ENCODE measurements at regions not wholly inside any gene's neighbourhood (a gene's known extent, or its start where the extent isn't known, plus 50 kb on each side); places are given as distances from the start of the nearest gene placed in this dataset.

DNA sequence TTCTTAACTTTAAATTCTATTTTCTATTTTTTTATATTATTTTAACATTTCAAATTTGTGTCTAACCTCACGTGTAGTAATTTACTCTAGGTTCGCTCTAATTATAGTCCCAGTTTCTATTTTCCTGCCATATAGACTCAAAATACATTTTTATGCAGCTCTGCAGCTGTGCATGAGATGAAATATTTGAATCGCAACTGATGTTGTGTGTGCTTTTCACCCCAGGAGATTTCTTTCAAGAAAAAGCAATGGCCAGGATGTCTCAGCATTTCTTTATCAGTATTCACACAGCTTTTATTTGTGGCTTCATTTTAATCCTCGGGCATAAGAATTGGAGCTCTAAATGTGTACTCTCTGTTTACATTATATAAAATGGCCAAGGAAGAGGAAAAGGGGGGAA lies 157.6 kb downstream of the HDGFL1 start:
- Histone ChIP-seq H3K27ac (no peak overlapping the region), H3K36me3 (no peaks in the 10 kb centered on the region), H3K4me1 (no peaks in the 10 kb centered on the region), H3K9me3 (peaks cover 0 to 22% of the 10 kb centered on the region in 2 donors), H3K27me3 (no peaks in the 10 kb centered on the region), H3K4me3 (no peak overlapping the region)
- TF ChIP-seq, protein P1, sequence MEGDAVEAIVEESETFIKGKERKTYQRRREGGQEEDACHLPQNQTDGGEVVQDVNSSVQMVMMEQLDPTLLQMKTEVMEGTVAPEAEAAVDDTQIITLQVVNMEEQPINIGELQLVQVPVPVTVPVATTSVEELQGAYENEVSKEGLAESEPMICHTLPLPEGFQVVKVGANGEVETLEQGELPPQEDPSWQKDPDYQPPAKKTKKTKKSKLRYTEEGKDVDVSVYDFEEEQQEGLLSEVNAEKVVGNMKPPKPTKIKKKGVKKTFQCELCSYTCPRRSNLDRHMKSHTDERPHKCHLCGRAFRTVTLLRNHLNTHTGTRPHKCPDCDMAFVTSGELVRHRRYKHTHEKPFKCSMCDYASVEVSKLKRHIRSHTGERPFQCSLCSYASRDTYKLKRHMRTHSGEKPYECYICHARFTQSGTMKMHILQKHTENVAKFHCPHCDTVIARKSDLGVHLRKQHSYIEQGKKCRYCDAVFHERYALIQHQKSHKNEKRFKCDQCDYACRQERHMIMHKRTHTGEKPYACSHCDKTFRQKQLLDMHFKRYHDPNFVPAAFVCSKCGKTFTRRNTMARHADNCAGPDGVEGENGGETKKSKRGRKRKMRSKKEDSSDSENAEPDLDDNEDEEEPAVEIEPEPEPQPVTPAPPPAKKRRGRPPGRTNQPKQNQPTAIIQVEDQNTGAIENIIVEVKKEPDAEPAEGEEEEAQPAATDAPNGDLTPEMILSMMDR (IDR thresholded peaks at IDR 0.05) = no peak
- DNase-seq (ENCODE audit: low spot score in 2 of 2) = no peak
- intact Hi-C loops (cut with DNase I) = no loop called here

DNA sequence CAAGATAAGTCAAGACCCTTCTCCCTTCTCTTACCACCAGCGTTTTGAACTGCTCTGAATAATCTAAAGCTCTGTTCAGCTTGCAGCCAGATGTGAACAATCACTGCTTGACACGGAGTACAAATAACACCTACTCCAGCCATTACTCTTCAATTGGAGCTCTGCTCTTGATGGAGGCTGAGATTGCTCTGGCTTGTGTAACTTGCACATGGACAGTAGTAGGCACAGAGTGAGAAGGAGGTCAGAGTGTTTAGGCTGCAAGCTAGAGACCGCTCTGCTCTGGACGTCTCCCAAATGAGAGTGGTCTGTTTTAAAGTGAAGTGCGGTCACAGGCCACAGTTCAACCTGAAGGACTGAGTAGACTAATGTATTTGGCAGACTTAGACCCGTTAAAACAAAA lies 158.3 kb downstream of the HDGFL1 start:
- Histone ChIP-seq H3K27me3 (no peaks in the 10 kb centered on the region), H3K4me1 (no peaks in the 10 kb centered on the region), H3K9me3 (peaks cover 0 to 14% of the 10 kb centered on the region in 2 donors), H3K27ac (no peak overlapping the region), H3K4me3 (no peak overlapping the region), H3K36me3 (no peaks in the 10 kb centered on the region)
- intact Hi-C loops (cut with DNase I) = no loop called here
- DNase-seq (ENCODE audit: low spot score in 2 of 2) = no peak
- TF ChIP-seq, protein P1 (IDR thresholded peaks at IDR 0.05) = no peak

DNA sequence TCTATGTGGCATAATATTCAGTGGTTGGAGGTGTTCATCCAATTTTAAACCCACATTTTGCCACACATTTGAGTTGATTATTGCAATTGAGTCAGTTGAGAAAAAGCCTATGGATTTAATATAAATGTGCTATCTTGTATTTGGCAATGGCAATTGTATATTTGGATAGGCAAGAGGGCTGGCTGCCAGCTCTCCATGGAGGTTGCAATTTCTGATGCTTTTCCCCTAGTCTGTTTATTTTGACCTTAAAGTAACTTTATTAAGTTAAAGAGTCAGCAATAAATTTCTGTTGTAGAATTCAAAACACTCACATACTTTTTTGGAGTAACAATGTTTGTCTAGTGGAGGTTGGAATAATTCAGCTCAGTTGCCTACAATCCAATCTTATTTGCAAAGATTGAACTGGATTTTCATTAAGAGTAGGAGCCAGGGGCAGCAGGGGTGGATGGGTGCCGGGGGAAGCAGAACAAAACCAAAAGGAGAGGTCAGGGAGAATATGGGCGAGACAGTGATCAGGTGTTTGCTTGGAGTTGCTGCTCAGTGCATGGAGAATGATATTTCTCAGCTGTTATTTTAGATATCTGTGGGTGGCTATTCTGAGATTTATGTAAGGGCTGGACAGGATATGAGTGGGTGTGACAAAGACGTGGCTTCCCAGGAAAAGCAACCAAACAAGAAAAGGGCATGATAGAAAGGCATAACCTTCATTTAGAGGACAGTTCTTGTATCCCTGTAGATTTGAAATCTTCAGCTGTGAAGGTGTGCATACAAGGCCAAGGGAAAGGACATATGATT lies 163.0 kb downstream of the HDGFL1 start:
- no peaks in the 10 kb centered on the region for H3K4me1 ChIP-seq
- TF ChIP-seq, protein P1 (IDR thresholded peaks at IDR 0.05) = no peak
- H3K4me3 ChIP-seq = no peak overlapping the region
- H3K36me3 ChIP-seq = no peaks in the 10 kb centered on the region
- DNase-seq (ENCODE audit: low spot score in 2 of 2) = no peak
- no peaks in the 10 kb centered on the region for H3K9me3 ChIP-seq
- no peak overlapping the region for H3K27ac ChIP-seq
- intact Hi-C loops (cut with DNase I) = no loop called here
- no peaks in the 10 kb centered on the region for H3K27me3 ChIP-seq

DNA sequence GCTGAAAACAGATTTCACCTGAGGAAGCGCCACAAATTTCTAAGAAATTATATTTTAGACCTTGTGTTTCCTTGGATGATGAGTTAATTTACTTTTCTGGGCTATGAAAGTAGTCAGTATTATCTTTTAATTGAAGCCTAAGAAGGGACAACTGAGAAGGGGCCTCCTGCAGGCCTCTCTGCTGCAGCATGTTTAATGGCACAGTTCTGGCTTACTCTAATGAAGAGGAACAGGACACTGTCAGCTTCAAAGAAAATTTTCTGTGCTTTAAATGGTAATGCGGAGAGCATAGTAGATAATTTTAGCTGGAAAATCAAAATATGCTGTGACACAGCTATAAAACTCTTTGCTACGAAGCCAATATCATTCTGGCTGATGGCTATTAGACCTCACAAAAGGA lies 167.4 kb downstream of the HDGFL1 start:
- no peak overlapping the region for H3K27ac ChIP-seq

DNA sequence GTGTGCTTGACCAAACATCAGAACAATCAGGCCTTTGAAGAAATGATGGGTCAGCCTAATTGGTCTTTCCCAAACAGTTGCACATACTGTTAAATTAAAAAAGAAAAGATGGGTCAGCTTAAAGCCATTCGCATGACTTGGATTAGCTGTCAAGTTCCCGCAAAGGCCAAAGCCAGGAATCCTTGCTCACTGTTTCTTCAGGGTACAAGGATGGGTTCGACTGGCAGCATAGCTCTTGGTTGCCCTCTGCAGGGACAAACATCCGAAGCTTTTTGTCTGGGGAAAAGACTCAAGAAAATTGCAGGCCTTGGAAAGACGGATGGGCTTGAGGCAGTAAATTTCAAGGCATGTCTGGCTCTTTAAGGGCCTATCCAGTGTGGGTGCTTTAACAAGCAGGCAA lies 168.0 kb downstream of the HDGFL1 start:
- TF ChIP-seq, protein P1 (IDR thresholded peaks at IDR 0.05) = peak in 2 of 3 experiments; percentile 27 to 43
- no peaks in the 10 kb centered on the region for H3K36me3 ChIP-seq
- no peak overlapping the region for H3K4me3 ChIP-seq
- no peak overlapping the region for H3K27ac ChIP-seq
- no peaks in the 10 kb centered on the region for H3K27me3 ChIP-seq
- intact Hi-C loops (cut with DNase I) = no loop called here
- no peaks in the 10 kb centered on the region for H3K4me1 ChIP-seq
- H3K9me3 ChIP-seq = no peaks in the 10 kb centered on the region
- DNase-seq (ENCODE audit: low spot score in 2 of 2) = no peak

More for the DNA sequence above, 167.4 kb downstream of the HDGFL1 start:
- H3K27me3 ChIP-seq = no peaks in the 10 kb centered on the region
- no peaks in the 10 kb centered on the region for H3K4me1 ChIP-seq
- TF ChIP-seq, protein P1 (IDR thresholded peaks at IDR 0.05) = no peak
- intact Hi-C loops (cut with DNase I) = no loop called here
- H3K36me3 ChIP-seq = no peaks in the 10 kb centered on the region
- H3K4me3 ChIP-seq = no peak overlapping the region
- H3K9me3 ChIP-seq = no peaks in the 10 kb centered on the region
- DNase-seq (ENCODE audit: low spot score in 2 of 2) = no peak
